ENCODE measurements at regions not wholly inside any gene's neighbourhood (a gene's known extent, or its start where the extent isn't known, plus 50 kb on each side); places are given as distances from the start of the nearest gene placed in this dataset.
A peak's percentile ranks its signal among the peaks of the same experiment; 100 is the strongest.
"Not testable (repeated sequence)": the region's sequence is repeated elsewhere in the genome, so short reads cannot be mapped to it uniquely, and the experiment has no call there.

DNA sequence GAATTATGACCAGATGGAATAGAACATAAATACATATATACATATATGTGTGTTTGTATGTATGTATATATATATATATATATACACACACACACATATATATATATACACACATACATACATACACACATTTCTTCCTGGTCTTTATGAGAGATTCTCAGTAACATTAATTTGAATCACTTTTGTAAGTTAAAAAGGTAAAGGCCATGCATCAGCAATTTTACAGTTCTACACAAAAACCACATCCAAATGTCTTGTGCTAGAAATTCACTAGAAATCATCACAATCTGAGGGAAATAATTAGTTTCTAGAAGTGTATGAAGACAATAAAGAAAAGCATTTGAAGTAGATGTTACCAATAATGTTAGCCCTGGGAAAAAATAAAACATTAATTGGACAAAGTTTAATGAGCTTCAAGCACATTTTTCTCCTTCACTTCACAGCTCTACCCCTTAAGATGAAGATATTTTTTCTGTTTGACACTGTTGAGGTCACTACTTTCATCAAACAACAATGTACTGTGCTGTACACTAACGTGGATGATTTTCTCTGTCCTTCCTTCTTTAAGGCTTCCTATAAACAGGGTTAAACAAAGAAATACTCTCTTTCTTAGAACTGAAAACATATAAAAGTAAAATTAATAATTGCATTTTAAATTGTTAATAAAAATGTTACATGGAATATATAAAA is 189.2 kb upstream of the NR4A3 start:
- DNase-seq: no peak
- H3K4me3 ChIP-seq (ENCODE audit: insufficient read depth, low read depth, low read length): no peak overlapping the region
- H3K27me3 ChIP-seq (ENCODE audit: control insufficient read depth, insufficient read depth, low read length): no peaks in the 10 kb centered on the region
- no peaks in the 10 kb centered on the region for H3K36me3 ChIP-seq (replicated peaks; ENCODE audit: control insufficient read depth, insufficient read depth, low read length)

DNA sequence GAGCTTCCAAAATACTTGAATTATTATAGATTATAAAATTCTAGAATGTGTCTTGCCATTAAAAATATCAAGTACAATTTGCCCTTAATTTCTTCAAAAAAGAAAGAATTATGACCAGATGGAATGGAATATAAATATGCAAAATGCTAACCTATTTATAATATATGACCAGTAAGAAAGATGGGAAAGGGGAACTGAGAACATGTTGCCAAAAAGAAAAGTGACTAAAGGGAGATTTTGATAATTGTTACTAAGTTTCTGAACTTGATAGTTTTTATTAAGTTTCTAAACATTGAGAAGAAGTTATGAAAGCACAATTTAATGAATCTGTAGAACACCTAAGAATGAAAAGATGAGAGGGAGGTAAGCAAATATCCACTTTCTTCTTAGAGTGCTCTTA is 188.4 kb upstream of the NR4A3 start:
- Histone ChIP-seq H3K27me3 (ENCODE audit: control insufficient read depth, insufficient read depth, low read length) (no peaks in the 10 kb centered on the region), H3K36me3 (replicated peaks; ENCODE audit: control insufficient read depth, insufficient read depth, low read length) (no peaks in the 10 kb centered on the region), H3K4me3 (ENCODE audit: insufficient read depth, low read depth, low read length) (no peak overlapping the region)
- no peak for DNase-seq

DNA sequence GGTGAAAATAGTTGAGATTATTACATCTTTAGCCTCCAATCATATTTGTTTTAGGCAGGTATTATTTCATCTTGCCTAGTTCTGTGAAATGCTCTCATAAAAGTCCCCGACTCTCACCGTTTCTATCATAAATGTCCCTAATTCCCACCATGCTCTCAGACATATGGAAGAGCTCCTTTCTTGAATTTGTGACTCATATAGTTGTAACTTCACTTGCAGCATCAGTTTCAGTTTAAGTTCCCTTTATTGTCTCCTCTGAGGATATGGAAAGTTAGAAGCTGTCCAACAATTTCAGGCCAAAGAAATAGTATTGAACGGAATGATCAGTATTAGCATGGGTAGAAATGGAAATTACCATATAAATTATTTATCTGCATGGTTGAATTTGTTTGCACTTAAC is 187.5 kb upstream of the NR4A3 start:
- no peak overlapping the region for H3K4me3 ChIP-seq (ENCODE audit: insufficient read depth, low read depth, low read length)
- no peaks in the 10 kb centered on the region for H3K27me3 ChIP-seq (ENCODE audit: control insufficient read depth, insufficient read depth, low read length)
- no peaks in the 10 kb centered on the region for H3K36me3 ChIP-seq (replicated peaks; ENCODE audit: control insufficient read depth, insufficient read depth, low read length)
- no peak for DNase-seq

DNA sequence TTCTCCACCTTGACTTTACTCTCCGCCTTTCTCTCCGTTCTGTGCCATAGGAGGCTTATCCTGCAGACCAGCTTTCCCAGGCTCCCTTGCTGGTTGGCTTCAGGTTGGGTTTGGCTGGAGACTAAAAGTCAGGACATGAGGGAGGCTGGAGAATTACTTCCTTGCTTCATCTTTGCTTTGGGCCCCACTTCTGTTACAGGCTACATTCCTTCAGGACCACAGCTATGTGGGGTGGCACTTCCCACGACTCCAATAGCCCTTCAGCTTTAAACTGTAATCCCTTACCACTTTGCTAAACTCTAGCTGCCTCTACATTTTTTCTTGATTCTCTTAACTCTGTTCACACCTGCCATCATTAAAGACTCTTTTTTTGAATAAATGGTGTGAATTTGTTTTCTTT is 186.7 kb upstream of the NR4A3 start:
- Histone ChIP-seq H3K4me3 (ENCODE audit: insufficient read depth, low read depth, low read length) (no peak overlapping the region), H3K27me3 (ENCODE audit: control insufficient read depth, insufficient read depth, low read length) (no peaks in the 10 kb centered on the region), H3K36me3 (replicated peaks; ENCODE audit: control insufficient read depth, insufficient read depth, low read length) (no peaks in the 10 kb centered on the region)
- no peak for DNase-seq

DNA sequence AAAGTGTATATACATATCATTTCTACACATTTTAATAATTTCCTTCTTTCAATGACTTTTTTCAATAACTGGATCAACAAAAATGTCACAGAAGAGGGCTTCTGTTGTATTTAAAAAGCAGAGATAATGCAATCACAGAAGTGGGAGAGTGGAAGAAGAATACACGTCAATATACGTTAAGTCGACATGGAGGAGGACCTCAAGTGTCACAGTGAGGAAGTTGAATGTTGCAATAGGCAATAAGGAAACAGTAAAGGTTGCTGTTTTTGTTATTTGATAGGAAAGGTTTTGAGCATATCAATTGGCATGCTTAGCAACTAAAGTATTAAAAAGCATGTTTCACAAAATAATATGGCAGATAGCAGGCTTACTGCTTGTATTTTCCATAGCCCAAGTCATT is 184.0 kb upstream of the NR4A3 start:
- H3K4me3 ChIP-seq (ENCODE audit: insufficient read depth, low read depth, low read length): no peak overlapping the region

DNA sequence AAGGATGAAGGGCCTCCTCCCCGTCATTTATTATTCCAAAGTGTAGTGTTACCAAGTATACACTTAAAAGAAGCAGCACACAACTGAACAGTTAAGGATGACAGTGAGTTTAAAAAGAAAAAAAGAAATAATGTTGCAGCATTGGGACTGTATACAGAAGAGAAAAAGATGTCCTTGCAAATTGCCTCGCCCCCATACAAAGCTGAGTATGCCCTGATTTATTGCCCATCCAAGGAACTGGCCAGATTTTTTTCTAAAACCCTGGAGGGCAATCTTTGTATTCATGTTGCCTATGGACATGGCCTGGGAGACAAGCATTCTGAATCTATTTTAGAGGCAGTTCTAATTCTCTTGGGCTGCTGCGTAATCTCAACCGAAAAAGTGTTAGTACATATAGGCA is 182.7 kb upstream of the NR4A3 start:
- Histone ChIP-seq H3K36me3 (replicated peaks; ENCODE audit: control insufficient read depth, insufficient read depth, low read length) (no peaks in the 10 kb centered on the region), H3K4me3 (ENCODE audit: insufficient read depth, low read depth, low read length) (no peak overlapping the region), H3K27me3 (ENCODE audit: control insufficient read depth, insufficient read depth, low read length) (no peaks in the 10 kb centered on the region)
- no peak for DNase-seq

More for the DNA sequence above, 184.0 kb upstream of the NR4A3 start:
- no peaks in the 10 kb centered on the region for H3K27me3 ChIP-seq (ENCODE audit: control insufficient read depth, insufficient read depth, low read length)
- DNase-seq: no peak
- H3K36me3 ChIP-seq (replicated peaks; ENCODE audit: control insufficient read depth, insufficient read depth, low read length): no peaks in the 10 kb centered on the region

DNA sequence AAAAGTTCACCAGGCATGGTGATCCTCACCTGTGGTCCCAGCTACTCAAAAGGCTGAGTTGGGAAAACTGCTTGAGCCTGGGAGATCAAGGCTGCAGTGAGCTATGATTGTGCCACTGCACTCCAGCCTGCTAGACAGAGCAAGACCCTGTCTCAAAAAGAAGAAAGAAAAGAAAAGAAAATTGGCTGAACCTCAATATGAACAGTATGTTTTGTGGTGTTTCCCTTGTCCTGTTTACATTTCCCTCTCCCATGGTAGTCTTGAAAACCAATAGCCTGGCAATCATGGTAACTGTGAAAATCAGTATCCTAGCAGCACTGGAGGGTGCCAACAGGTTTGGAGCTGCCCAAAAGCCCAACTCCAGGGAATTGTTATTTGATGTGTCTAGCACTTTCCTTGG is 174.1 kb upstream of the NR4A3 start:
- Histone ChIP-seq H3K4me3 (ENCODE audit: insufficient read depth, low read depth, low read length) (no peak overlapping the region), H3K36me3 (replicated peaks; ENCODE audit: control insufficient read depth, insufficient read depth, low read length) (no peaks in the 10 kb centered on the region), H3K27me3 (ENCODE audit: control insufficient read depth, insufficient read depth, low read length) (no peaks in the 10 kb centered on the region)
- DNase-seq: no peak

DNA sequence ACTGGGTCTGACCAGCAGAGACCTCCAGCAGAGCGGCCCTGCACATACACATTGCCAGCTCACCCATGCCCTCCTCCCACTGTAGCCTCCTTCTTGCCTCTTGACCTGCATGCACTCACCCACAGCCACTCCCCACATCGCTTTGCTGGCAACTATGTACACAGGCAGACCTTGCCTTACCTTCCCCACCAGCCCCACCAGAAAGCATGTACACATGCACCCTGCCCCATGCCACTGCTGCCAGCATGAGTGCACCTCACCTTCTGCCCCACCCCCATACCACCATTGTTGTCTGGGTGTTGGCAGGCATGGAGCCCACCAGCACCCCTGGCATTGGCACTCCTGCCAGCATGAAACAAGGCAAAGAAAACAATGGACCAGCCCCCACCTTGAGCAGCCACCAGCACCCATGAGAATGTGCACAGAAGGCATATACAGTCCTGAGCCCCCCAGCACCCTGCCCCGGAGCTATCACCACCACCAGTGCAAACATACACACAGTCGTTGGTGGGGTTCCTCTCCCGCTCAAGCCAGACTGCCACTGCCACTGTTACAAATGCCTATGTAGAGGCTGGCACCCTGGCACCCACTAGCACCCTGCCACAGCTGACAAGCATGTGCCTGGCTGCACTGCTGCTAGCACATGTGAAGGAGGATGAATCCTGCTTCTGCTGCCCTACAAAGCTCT is 171.4 kb upstream of the NR4A3 start:
- H3K4me3 ChIP-seq (ENCODE audit: insufficient read depth, low read depth, low read length): no peak overlapping the region
- no peak for DNase-seq
- H3K27me3 ChIP-seq (ENCODE audit: control insufficient read depth, insufficient read depth, low read length): no peaks in the 10 kb centered on the region
- no peaks in the 10 kb centered on the region for H3K36me3 ChIP-seq (replicated peaks; ENCODE audit: control insufficient read depth, insufficient read depth, low read length)

DNA sequence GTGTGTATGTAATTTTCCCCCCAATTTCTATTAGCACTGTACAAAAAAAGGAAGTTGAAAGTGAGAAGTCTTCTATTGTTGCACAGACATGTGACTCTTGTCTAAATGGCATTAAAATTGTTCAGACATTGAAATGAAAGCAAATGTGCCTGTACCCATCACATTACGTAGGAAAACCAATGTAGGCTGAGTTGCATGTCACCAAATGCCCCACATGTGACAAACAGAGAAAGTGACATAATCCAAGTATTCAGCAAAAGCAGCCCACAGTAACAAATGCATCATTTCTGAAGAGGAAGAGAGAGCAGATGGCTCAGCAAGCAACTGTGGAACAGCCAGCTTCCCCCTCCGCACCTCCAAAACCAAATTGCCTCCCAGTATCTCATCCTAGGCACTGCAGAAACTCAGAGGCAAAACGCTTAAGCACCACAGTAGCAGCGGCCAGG is 161.5 kb upstream of the NR4A3 start:
- H3K36me3 ChIP-seq (replicated peaks; ENCODE audit: control insufficient read depth, insufficient read depth, low read length): no peaks in the 10 kb centered on the region
- no peak overlapping the region for H3K4me3 ChIP-seq (ENCODE audit: insufficient read depth, low read depth, low read length)
- no peaks in the 10 kb centered on the region for H3K27me3 ChIP-seq (ENCODE audit: control insufficient read depth, insufficient read depth, low read length)
- no peak for DNase-seq

DNA sequence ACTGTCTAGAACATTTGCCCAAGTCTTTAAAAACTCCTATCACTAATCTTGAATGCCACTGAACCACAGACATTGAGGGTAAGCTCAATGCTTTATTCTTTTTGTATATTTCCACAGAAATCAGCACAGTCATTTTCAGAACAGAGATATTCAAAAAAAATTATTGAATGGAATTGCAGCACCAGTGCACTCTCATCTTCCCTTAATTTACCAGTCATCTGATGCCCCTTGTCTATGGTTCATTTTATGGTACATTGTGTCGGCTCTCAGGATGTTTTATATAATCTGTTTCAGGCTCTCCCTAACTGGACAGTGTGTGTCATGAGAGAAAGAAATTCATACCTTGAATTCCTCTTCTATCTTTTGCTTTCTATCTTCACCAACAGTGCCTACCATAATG is 158.4 kb upstream of the NR4A3 start:
- DNase-seq: no peak
- H3K4me3 ChIP-seq (ENCODE audit: insufficient read depth, low read depth, low read length): no peak overlapping the region
- no peaks in the 10 kb centered on the region for H3K36me3 ChIP-seq (replicated peaks; ENCODE audit: control insufficient read depth, insufficient read depth, low read length)
- H3K27me3 ChIP-seq (ENCODE audit: control insufficient read depth, insufficient read depth, low read length): no peaks in the 10 kb centered on the region

DNA sequence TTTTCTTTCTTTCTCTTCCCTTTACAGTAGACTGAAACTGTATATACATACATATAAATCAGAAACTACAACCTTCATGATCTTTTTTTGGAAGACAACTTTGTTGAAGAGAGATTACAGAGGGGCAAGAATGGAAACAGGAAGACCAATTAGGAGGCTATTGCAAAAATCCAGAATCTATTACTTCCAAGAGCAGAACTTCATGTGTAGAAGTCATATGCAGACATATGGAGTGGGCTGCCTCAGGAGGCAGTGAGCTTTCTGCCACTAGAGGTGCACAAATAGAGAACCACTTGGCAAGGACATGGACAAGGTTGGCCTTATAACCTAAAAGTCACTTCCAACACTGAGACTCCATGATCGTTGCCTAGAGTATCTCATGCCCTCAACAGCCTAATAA is 157.8 kb upstream of the NR4A3 start:
- Histone ChIP-seq H3K36me3 (replicated peaks; ENCODE audit: control insufficient read depth, insufficient read depth, low read length) (no peaks in the 10 kb centered on the region), H3K27me3 (ENCODE audit: control insufficient read depth, insufficient read depth, low read length) (no peaks in the 10 kb centered on the region), H3K4me3 (ENCODE audit: insufficient read depth, low read depth, low read length) (no peak overlapping the region)
- no peak for DNase-seq

DNA sequence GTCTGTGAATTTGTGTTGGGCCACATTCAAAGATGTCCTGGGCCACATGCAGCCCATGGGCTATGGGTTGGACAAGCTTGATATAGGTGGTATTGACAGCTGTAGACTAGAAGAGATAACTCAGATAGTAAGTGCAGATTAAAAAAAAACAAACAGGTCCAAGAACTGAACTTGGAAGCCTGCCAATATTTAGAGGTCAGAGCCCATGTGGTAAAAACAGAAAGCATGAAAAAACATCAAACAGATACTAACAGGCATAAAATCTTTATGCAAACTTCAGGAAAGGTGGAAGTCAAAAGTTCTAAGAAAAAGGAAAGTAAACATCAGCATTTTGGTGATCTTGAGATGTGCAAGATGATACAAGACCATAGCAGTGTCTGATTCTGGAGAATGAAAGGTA is 155.1 kb upstream of the NR4A3 start:
- DNase-seq: no peak
- Histone ChIP-seq H3K4me3 (ENCODE audit: insufficient read depth, low read depth, low read length) (no peak overlapping the region), H3K27me3 (ENCODE audit: control insufficient read depth, insufficient read depth, low read length) (no peaks in the 10 kb centered on the region), H3K36me3 (replicated peaks; ENCODE audit: control insufficient read depth, insufficient read depth, low read length) (no peaks in the 10 kb centered on the region)

DNA sequence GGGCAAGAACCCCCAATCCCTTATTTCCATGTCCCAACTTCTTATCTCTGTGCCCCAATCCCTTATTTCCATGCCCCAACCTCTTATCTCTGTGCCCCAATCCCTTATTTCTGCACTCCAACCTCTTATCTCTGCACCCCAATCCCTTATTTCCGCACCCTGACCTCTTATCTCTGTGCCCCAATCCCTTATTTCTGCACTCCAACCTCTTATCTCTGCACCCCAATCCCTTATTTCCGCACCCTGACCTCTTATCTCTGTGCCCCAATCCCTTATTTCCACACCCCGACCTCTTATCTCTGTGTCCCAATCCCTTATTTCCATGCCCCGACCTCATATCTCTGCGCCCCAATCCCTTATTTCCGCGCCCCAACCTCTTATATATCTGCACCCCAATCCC is 150.8 kb upstream of the NR4A3 start:
- H3K36me3 ChIP-seq (replicated peaks; ENCODE audit: control insufficient read depth, insufficient read depth, low read length); H3K27me3 ChIP-seq (ENCODE audit: control insufficient read depth, insufficient read depth, low read length); DNase-seq: not testable (repeated sequence)
- peak overlapping the region; percentile 30; the same call in 1 of the 2 replicates for H3K4me3 ChIP-seq (ENCODE audit: insufficient read depth, low read depth, low read length)

DNA sequence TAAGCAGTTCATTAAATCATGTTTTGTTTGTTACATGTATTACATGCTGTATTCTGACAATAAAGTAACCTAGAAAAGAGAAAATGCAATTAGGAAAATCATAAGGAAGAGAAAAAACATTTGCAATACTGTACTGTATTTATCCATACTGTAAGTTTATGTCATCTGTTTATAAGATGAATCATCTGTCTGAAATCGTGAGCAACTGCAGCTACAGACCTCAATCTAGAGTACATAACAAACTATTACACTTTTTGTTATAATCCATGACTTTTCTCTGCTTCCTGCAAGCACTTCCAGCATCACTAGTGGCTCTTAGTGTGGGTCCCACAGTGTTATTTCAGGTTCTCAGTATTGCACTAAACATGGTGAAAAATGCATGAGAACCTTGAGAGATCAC is 144.4 kb upstream of the NR4A3 start:
- H3K36me3 ChIP-seq (replicated peaks; ENCODE audit: control insufficient read depth, insufficient read depth, low read length): no peaks in the 10 kb centered on the region
- DNase-seq: no peak
- no peaks in the 10 kb centered on the region for H3K27me3 ChIP-seq (ENCODE audit: control insufficient read depth, insufficient read depth, low read length)
- no peak overlapping the region for H3K4me3 ChIP-seq (ENCODE audit: insufficient read depth, low read depth, low read length)

DNA sequence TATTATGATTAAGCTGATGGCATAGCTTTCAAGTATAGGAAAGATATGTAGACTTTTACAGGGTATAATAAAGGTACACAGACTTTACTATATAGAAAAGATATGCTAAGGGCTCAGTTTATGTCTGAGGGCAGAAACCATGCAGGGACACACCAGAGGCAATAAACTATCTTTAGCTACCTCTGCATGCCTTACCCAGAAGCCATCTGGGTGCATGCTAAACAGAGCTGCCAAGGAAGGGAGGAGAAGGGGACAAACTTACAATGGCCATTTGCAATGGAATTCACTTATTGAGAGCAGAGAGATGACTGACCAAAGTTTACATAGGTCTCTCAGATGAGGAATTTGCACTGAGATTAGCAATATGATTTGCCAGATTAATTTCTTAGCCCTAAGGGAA is 143.1 kb upstream of the NR4A3 start:
- no peaks in the 10 kb centered on the region for H3K27me3 ChIP-seq (ENCODE audit: control insufficient read depth, insufficient read depth, low read length)
- no peaks in the 10 kb centered on the region for H3K36me3 ChIP-seq (replicated peaks; ENCODE audit: control insufficient read depth, insufficient read depth, low read length)
- H3K4me3 ChIP-seq (ENCODE audit: insufficient read depth, low read depth, low read length): no peak overlapping the region
- no peak for DNase-seq

All from H7 (cell line).